GDM1 (cell line): ENCODE measurements at regions not wholly inside any gene's neighbourhood (a gene's known extent, or its start where the extent isn't known, plus 50 kb on each side); places are given as distances from the start of the nearest gene placed in this dataset.
"Not testable (repeated sequence)": the region's sequence is repeated elsewhere in the genome, so short reads cannot be mapped to it uniquely, and the experiment has no call there.

Experiments used
- DNase-seq: peaks from one replicate; lab custom pipeline; 2025; lab: John Stamatoyannopoulos, UW

- DNase-seq = no peak
Measured at GRCh38 chr5:40453689-40454088, 226.0 kb upstream of the PTGER4 start.

DNA sequence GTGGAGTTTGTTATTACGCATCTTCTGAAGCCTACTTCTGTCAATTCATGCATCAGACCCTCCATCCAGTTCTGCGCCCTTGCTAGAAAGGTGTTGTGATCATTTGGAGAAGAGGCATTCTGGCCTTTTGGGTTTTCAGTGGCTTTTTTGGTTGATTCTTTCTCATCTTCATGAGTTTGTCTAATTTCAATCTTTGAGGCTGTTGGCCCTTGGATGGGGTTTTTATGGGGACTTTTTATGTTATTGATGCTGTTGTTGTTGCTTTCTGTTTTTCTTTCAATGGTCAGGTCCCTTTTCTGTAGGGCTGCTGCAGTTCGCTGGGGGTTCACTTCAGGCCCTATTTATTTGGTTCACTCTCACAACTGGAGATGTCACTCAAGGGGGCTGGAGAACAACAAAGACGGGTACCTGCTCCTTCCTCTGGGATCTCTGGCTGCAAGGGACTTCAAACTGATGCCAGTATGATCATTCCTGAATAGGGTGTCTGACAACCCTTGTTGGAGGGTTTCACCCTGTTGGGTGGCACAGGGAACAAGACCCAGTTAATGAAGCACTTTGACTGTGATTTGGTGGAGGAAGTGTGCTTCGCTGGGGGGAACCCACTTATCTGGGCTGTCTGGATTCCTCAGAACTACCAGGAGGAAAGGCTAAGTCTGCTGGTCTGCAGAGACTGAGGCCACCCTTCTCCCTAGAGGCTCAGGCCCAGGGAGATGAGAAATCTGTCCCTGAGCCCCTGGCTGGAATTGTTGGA lies 226.7 kb upstream of the PTGER4 start:
- no peak for DNase-seq

GRCh38 chr5:40447438-40447837 lies 232.3 kb upstream of the PTGER4 start:
- DNase-seq = no peak

DNA sequence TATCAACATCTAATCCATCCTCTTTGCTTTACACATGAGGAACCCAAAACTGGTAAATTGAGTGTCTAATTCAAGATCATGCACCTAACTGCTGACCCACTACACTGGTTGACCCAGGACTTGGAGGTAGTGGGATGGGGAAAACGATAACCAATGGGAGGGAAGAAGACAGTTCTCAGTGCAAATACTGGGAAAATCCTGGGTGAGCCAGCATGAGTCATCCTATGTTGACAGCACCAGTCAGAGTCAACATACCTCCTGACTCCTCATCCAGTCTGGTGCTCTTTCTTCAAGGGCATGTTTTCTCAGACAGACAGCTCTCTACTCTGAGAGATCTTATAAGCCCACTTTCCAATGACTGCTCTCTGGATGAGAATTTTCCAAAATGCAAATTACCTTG lies 232.8 kb upstream of the PTGER4 start:
- no peak for DNase-seq

- DNase-seq = no peak
Measured at GRCh38 chr5:40442346-40442745, 237.4 kb upstream of the PTGER4 start.

GRCh38 chr5:40441733-40442132 lies 238.0 kb upstream of the PTGER4 start:
- no peak for DNase-seq

DNA sequence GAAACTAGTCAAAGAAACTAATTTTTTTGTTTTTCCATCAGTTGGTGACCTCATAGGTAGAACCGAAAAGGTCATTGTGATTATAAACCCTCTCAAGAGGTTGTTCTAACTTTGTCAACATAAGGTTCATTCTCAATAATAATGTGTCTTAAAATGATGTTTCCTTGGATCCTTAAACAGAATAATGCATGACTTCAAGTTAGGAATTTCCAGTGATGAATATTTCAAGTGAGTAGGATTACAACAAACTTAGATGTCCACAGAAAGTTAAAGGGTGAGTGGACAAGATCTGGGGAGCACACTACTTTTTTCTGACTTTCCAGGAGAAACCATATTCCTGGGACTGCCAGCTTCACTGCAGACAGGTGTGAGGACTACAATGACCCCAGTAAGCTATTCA lies 239.0 kb upstream of the PTGER4 start:
- DNase-seq = no peak

GRCh38 chr5:40439103-40439502 lies 240.6 kb upstream of the PTGER4 start:
- DNase-seq = not testable (repeated sequence)

DNA sequence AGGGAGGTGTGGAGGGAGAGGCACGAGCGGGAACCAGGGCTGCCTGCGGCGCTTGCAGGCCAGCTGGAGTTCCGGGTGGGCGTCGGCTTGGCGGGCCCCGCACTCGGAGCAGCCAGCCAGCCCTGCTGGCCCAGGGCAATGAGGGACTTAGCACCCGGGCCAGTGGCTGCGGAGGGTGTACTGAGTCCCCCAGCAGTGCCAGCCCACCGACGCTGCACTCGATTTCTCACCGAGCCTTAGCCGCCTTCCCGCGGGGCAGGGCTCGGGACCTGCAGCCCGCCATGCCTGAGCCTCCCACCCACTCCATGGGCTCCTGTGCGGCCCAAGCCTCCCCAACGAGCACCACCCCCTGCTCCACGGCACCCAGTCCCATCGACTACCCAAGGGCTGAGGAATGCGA lies 241.1 kb upstream of the PTGER4 start:
- DNase-seq = not testable (repeated sequence)

GRCh38 chr5:40437452-40437861 lies 242.3 kb upstream of the PTGER4 start:
- DNase-seq = no peak

- DNase-seq = no peak
Measured at GRCh38 chr5:40436535-40437237, 243.0 kb upstream of the PTGER4 start.

DNA sequence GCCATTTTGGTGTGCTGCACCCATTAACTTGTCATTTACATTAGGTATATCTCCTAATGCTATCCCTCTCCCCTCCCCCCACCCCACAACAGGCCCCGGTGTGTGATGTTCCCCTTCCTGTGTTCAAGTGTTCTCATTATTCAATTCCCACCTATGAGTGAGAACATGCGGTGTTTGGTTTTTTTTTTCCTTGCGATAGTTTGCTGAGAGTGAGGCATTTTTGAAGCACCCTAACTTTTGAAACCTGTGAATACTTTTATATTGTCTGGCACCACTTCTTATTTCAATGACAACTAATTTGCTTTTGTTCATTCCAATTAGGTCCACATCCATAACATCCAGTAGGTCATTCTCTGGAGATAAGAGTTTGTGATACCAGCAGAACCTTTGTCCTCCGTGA lies 244.0 kb upstream of the PTGER4 start:
- not testable (repeated sequence) for DNase-seq

DNA sequence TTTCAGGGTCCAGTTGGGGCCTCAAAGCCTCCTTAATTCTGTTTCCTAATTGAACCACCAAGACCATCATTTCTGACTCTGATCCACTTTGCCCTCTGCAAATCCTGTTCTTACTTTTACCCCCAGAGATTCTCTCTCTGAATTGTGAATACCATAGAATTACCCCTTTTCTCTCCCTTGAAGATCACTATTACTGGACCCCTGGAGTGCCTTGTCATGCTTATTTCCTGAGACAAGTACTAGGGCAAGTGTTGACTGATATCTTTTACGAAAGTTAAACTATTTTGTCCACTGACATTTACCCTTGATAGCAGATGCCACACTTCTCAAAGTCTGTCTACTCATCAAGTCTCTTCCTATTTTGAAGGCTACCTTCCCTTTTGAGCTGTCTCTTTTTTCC lies 246.9 kb upstream of the PTGER4 start:
- no peak for DNase-seq

- no peak for DNase-seq
Measured at GRCh38 chr5:40431734-40432133, 248.0 kb upstream of the PTGER4 start.

DNA sequence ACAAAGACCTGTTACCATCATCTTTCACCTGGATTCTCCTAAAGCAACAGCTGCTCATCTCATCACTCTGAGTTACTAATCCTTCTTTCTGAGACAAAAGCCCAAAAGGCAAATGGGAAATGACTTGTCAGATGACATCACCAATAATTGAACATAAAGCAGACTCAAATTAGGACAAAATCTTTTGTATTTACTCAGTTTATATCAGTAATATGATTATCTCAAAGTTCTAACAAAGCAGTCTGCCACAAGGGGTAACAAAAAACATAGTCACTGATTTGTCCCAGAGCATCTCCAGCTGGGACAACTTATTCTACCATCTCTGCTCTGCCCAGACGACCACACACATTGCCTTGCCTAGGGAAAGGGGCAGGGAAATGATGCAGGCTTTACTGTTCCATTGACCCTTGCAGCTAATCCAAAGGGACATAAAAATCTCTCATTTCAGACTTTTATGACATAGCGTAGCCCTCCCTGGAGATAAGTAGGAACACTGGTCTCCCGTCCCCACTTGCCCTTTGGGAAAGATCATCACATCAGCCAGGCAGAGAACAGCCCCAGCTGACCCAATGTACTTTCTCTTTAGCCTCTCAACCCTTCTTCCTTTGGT lies 249.5 kb upstream of the PTGER4 start:
- no peak for DNase-seq

GRCh38 chr5:40429258-40430100 lies 250.2 kb upstream of the PTGER4 start:
- DNase-seq = no peak

- no peak for DNase-seq
Measured at GRCh38 chr5:40428815-40429214, 250.9 kb upstream of the PTGER4 start.

GRCh38 chr5:40428126-40428525 lies 251.6 kb upstream of the PTGER4 start:
- no peak for DNase-seq

GRCh38 chr5:40417046-40417810 lies 262.5 kb upstream of the PTGER4 start:
- not testable (repeated sequence) for DNase-seq

DNA sequence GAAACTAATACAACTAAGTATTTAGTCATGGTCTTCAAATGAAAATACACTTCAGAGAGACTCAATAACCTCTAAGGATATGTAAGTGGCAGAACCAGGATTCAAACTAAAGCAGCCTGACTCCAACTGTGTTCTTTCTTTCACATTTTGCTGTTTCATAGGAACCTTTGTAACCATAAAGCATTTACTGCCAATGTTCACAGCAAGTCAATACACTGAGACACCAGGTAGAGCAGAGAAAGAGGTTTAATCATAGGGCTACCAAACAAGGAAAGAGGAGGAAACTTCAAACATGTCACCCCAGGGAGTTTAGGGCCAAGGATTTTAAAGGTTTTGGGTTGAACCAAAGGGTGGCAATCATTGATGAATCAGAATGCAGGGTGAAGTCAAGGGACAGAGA lies 263.1 kb upstream of the PTGER4 start:
- no peak for DNase-seq

GRCh38 chr5:40416098-40416497 lies 263.6 kb upstream of the PTGER4 start:
- no peak for DNase-seq

- DNase-seq = no peak
Measured at GRCh38 chr5:40414922-40415321, 264.8 kb upstream of the PTGER4 start.
